SK-N-SH (cell line): ENCODE measurements at regions not wholly inside any gene's neighbourhood (a gene's known extent, or its start where the extent isn't known, plus 50 kb on each side); places are given as distances from the start of the nearest gene placed in this dataset.

Experiments
- CTCF ChIP-seq: fragments of 200-600 bp; sonication (generic); IDR thresholded peaks from 2 replicates; pipeline ENCODE4 v1.6.1; 2017; ENCODE audit warnings: antibody characterized with exemption, mild to moderate bottlenecking, moderate library complexity
- EP300 ChIP-seq, 2 experiments: IDR thresholded peaks; 2 replicates each; pipeline versions ENCODE4 v1.4.0 to v1.6.1; 2012; ENCODE audit warnings: borderline replicate concordance in 1 of 2, low read depth in 1 of 2, low read length in 1 of 2
- EZH2phosphoT487 ChIP-seq: fragments of 200-600 bp; sonication (generic); IDR thresholded peaks from 2 replicates; pipeline ENCODE4 v1.6.1; 2017; ENCODE audit warnings: low read depth, mixed run types, mild to moderate bottlenecking, antibody characterized with exemption, moderate library complexity, borderline replicate concordance
- FOSL2 ChIP-seq: IDR thresholded peaks from 2 replicates; pipeline ENCODE4 v1.4.0; 2012; ENCODE audit warnings: low read depth, mild to moderate bottlenecking, moderate library complexity, borderline replicate concordance
- GABPA ChIP-seq: IDR thresholded peaks from 2 replicates; pipeline ENCODE4 v1.4.0; 2012; ENCODE audit warnings: low read depth, mild to moderate bottlenecking
- POLR2AphosphoS5 ChIP-seq: IDR thresholded peaks from 2 replicates; pipeline ENCODE4 v1.6.1; 2012; ENCODE audit warnings: low read depth, low read length
- RCOR1 ChIP-seq: fragments of 150-350 bp; IDR thresholded peaks from 2 replicates; pipeline ENCODE4 v1.6.1; 2017; ENCODE audit warnings: antibody characterized with exemption, low read length
- SIN3A ChIP-seq: IDR thresholded peaks from 2 replicates; pipeline ENCODE4 v1.6.1; 2012; ENCODE audit warnings: low read depth, mild to moderate bottlenecking, low read length, moderate library complexity, borderline replicate concordance
- SMC3 ChIP-seq: IDR thresholded peaks from 2 replicates; pipeline ENCODE4 v1.6.1; 2012; ENCODE audit warnings: low read depth, low read length, improper control_type of control experiment

DNA sequence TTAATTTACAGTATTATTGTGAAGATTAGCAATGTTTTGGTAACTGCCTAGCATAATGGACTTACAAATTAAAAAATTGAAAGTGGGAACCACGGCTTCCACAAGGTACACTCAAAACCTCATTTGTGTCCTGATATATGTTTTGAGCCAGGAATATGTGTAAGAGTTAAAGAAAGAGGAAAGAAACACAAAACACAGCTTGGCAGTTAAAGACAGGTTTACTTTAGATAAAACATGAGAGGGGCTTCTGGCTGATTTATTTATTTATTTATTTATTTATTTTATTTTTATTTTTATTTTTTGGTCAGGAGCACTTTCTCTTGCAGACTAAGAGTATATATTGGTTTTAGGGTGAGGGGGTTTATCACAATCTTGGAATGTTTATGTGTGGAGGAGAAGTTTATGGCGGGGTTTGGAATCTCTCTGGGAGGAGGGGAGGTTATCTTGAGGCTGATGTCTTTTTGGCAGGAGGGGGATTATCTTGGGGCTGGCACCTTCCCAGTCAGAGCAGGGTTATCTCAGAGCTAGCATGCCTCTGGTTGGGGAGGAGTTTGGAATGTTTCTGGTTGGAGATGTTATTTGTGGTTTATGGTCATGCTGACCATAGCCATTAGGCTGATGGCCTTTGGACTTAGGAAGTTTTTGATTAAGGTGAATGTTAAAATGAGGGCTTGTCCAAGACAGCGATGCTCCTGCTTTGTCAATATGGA, 436.7 kb downstream of the DAD1 start:
- no peak for TF ChIP-seq GABPA
- no peak for TF ChIP-seq POLR2AphosphoS5
- no peak for TF ChIP-seq SMC3
- TF ChIP-seq FOSL2 = no peak
- no peak for TF ChIP-seq EZH2phosphoT487
- TF ChIP-seq CTCF = no peak
- TF ChIP-seq SIN3A = no peak
- TF ChIP-seq RCOR1 = no peak
- TF ChIP-seq EP300 (IDR thresholded peaks at IDR 0.05; ENCODE audit: borderline replicate concordance in 1 of 2, low read depth in 1 of 2, low read length in 1 of 2) = no peak
